Body of pancreas (tissue), 4 donors: ENCODE measurements at regions not wholly inside any gene's neighbourhood (a gene's known extent, or its start where the extent isn't known, plus 50 kb on each side); places are given as distances from the start of the nearest gene placed in this dataset.

Experiments used
- CTCF ChIP-seq, 7 experiments: fragments of 450-650 bp in 4 of 7; fragments of 200-600 bp in 3 of 7; sonication (generic) in 3 of 7; IDR thresholded peaks; one replicate each; pipeline ENCODE4 v1.5.1; 2016 to 2019; ENCODE audit warnings: antibody characterized with exemption in 7 of 7
- POLR2A ChIP-seq, 3 donors: fragments of 450-650 bp; IDR thresholded peaks; one replicate each; pipeline ENCODE4 v1.6.1; 2016; ENCODE audit warnings: antibody characterized with exemption in 3 of 3, mild to moderate bottlenecking in 2 of 3

DNA sequence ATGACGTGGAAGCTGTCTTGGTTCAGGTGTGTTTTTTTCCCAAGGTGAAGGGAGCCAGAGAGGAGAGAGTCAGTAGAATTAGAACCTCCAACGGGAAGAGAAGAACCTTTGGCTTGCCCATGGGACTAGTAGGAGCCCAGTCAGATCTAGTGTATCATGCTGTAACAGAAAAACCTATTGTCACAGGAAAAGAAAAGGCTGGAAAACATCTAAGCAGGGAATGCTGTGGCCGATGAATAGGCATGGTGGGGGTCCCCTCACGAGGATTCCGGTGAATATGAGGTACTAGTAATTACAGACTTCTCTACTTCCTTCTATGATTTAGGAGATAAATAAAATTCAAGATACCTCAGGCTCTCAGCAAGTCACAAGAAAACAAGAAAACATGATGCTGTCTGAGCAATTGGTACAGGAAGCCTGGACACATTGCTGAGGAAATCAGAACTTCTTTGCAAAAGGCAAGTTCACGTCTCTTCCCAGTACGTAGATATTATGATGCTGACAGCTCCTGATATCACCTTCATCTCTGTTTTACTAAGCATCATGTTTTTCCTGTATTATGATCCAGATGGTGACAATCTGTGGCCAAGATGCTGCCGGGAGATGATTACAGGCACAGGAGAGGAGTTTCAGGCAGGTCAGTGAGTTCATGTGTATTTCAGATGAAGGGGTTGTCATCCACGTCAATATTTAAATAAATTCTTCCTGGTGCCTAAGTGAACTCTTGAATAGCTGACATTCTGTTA lies 54.3 kb upstream of the NPY start:
- TF ChIP-seq CTCF (IDR thresholded peaks at IDR 0.05): no peak
- TF ChIP-seq POLR2A (IDR thresholded peaks at IDR 0.05): no peak
